ENCODE measurements at regions not wholly inside any gene's neighbourhood (a gene's known extent, or its start where the extent isn't known, plus 50 kb on each side); places are given as distances from the start of the nearest gene placed in this dataset.

- TF ChIP-seq CTCF (IDR thresholded peaks at IDR 0.05) (no peak), POLR2A (IDR thresholded peaks at IDR 0.05) (no peak)
Measured at GRCh38 chr4:126560794-126561193, 1072.0 kb upstream of the INTU start.

Data from Peyer's patch (tissue), 4 donors.